GM18511 (cell line): ENCODE measurements at regions not wholly inside any gene's neighbourhood (a gene's known extent, or its start where the extent isn't known, plus 50 kb on each side); places are given as distances from the start of the nearest gene placed in this dataset.

Experiments
- ATAC-seq: cut with Tn5 transposase; IDR thresholded peaks from one replicate; pipeline ENCODE4 v1.9.1; 2021; ENCODE audit warnings: mild to moderate bottlenecking, moderate library complexity; ENCODE audit not compliant: unreplicated experiment

GRCh38 chr5:112653638-112654205, 84.0 kb upstream of the APC start:
- ATAC-seq: no peak

GRCh38 chr5:112655513-112655912, 82.2 kb upstream of the APC start:
- no peak for ATAC-seq

- ATAC-seq: no peak
Observed at GRCh38 chr5:112656451-112656850, 81.2 kb upstream of the APC start.

GRCh38 chr5:112657804-112658203, 79.9 kb upstream of the APC start:
- no peak for ATAC-seq

GRCh38 chr5:112660359-112660758, 77.3 kb upstream of the APC start:
- no peak for ATAC-seq

GRCh38 chr5:112663146-112663545, 74.5 kb upstream of the APC start:
- ATAC-seq: no peak

- ATAC-seq: no peak
Observed at GRCh38 chr5:112668016-112668415, 69.7 kb upstream of the APC start.

- ATAC-seq: no peak
Observed at GRCh38 chr5:112668911-112669310, 68.8 kb upstream of the APC start.

GRCh38 chr5:112669328-112669963, 68.2 kb upstream of the APC start:
- no peak for ATAC-seq

GRCh38 chr5:112671687-112672086, 66.0 kb upstream of the APC start:
- ATAC-seq: no peak

GRCh38 chr5:112681481-112681908, 56.2 kb upstream of the APC start:
- peak; percentile 77 for ATAC-seq

- no peak for ATAC-seq
Observed at GRCh38 chr5:112682621-112683061, 55.0 kb upstream of the APC start.

GRCh38 chr5:112684121-112684520, 53.6 kb upstream of the APC start:
- peak; percentile 44 for ATAC-seq

GRCh38 chr5:112684737-112685136, 52.9 kb upstream of the APC start:
- peak; percentile 39 for ATAC-seq

GRCh38 chr5:112685386-112685785, 52.3 kb upstream of the APC start:
- ATAC-seq: no peak

- no peak for ATAC-seq
Observed at GRCh38 chr5:112685931-112686330, 51.8 kb upstream of the APC start.

GRCh38 chr5:112686675-112687074, 51.0 kb upstream of the APC start:
- no peak for ATAC-seq

GRCh38 chr5:112687306-112687705, 50.4 kb upstream of the APC start:
- no peak for ATAC-seq
